Testis (tissue), 2 donors: ENCODE measurements at regions not wholly inside any gene's neighbourhood (a gene's known extent, or its start where the extent isn't known, plus 50 kb on each side); places are given as distances from the start of the nearest gene placed in this dataset.

ENCODE experiments used
- DNase-seq: peaks from one replicate; pipeline ENCODE4 v3.0.0-alpha.2; 2019
- H3K27ac ChIP-seq, 2 donors: fragments of 200-600 bp; sonication (generic); one replicate each; pipeline ENCODE4 v1.5.1; 2019
- H3K27me3 ChIP-seq: fragments of 200-600 bp; sonication (generic); one replicate; pipeline ENCODE4 v1.5.1; 2019
- H3K36me3 ChIP-seq: fragments of 200-600 bp; sonication (generic); one replicate; pipeline ENCODE4 v1.5.1; 2017; ENCODE audit warnings: low read depth; ENCODE audit errors: missing control alignments
- H3K4me1 ChIP-seq: fragments of 200-600 bp; sonication (generic); one replicate; pipeline ENCODE4 v1.5.1; 2019
- H3K4me3 ChIP-seq, 2 donors: fragments of 200-600 bp; sonication (generic); one replicate each; pipeline ENCODE4 v1.5.1; 2017 to 2019
- H3K9me3 ChIP-seq: fragments of 200-600 bp; sonication (generic); one replicate; pipeline ENCODE4 v1.5.1; 2017
- POLR2A ChIP-seq: fragments of 450-650 bp; IDR thresholded peaks from one replicate; pipeline ENCODE4 v1.6.1; 2017; ENCODE audit warnings: antibody characterized with exemption, mild to moderate bottlenecking, moderate library complexity
- WGBS, 2 donors: methylation state at CpG; one replicate each; pipeline ENCODE4 v1.1.5; 2018; 5-methylcytosine and 5-hydroxymethylcytosine counted together
- intact Hi-C: fragments of 100-400 bp; cut with DNase I; formaldehyde crosslinking; loops from one replicate; pipeline ENCODE4 v1.15.1; 2023; ENCODE audit warnings: low total_unique reads
- TF ChIP-seq, protein P1 (sequence below), 3 experiments: fragments of 450-650 bp in 2 of 3; fragments of 200-600 bp in 1 of 3; sonication (generic) in 1 of 3; IDR thresholded peaks; one replicate each; pipeline ENCODE4 v1.5.1; 2016 to 2019; ENCODE audit warnings: antibody characterized with exemption in 3 of 3, mild to moderate bottlenecking in 2 of 3, moderate library complexity in 1 of 3

DNA sequence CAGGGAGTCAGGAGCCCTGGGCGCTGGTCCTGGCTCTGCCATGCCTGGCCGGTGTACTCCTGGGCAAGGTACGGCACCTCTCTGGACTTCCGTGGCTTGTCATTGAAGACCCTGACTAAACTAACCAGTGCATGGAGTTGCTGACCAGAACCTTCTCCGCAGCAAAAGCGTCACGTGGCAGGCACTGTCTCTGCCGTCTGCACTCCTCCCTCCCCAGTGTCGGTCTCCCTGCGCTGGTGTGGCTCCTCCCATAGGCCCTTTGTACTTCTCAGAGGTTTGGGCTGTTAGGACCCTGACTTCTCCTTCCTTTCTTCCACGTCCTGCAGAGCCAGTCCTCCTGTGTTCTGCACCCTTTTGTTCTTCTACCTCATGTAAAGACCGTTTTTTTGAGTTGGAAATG, 100.6 kb upstream of the CREB5 start:
- no peaks in the 10 kb centered on the region for H3K9me3 ChIP-seq
- H3K27ac ChIP-seq: no peak overlapping the region
- no peak for DNase-seq
- TF ChIP-seq POLR2A: no peak
- TF ChIP-seq, protein P1, sequence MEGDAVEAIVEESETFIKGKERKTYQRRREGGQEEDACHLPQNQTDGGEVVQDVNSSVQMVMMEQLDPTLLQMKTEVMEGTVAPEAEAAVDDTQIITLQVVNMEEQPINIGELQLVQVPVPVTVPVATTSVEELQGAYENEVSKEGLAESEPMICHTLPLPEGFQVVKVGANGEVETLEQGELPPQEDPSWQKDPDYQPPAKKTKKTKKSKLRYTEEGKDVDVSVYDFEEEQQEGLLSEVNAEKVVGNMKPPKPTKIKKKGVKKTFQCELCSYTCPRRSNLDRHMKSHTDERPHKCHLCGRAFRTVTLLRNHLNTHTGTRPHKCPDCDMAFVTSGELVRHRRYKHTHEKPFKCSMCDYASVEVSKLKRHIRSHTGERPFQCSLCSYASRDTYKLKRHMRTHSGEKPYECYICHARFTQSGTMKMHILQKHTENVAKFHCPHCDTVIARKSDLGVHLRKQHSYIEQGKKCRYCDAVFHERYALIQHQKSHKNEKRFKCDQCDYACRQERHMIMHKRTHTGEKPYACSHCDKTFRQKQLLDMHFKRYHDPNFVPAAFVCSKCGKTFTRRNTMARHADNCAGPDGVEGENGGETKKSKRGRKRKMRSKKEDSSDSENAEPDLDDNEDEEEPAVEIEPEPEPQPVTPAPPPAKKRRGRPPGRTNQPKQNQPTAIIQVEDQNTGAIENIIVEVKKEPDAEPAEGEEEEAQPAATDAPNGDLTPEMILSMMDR (IDR thresholded peaks at IDR 0.05): no peak
- peaks cover 3% of the 10 kb centered on the region for H3K4me1 ChIP-seq
- H3K36me3 ChIP-seq: no peaks in the 10 kb centered on the region
- H3K27me3 ChIP-seq: no peaks in the 10 kb centered on the region
- WGBS, 2 donors: 47 to 78% methylated on average over 12 of the region's 12 CpGs
- intact Hi-C loops: no loop called here
- no peak overlapping the region for H3K4me3 ChIP-seq

DNA sequence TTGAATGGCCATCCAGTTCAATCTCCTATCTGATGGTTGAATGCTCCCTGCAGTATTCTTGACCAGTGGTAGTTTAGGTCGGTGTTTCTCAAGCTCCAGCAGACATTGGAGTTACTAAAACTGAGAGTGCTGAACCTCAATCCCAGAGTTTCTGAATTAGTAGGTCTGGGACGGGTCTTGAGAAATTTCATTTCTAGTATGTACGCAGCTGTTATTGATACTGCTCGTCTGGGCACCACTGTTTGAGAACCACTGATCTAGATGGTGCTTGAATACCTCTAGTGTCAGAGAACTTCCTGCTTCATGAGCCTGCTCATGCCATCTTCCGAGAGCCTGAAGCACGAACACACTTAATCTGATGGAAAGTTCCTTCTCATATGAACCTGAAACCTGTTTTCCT, 99.4 kb upstream of the CREB5 start:
- intact Hi-C loops: no loop called here
- H3K4me3 ChIP-seq: no peak overlapping the region
- H3K27ac ChIP-seq: no peak overlapping the region
- WGBS, 2 donors: 90 to 95% methylated on average over 6 of the region's 6 CpGs
- H3K4me1 ChIP-seq: peaks cover 3% of the 10 kb centered on the region
- no peaks in the 10 kb centered on the region for H3K36me3 ChIP-seq
- TF ChIP-seq, protein P1 (IDR thresholded peaks at IDR 0.05): no peak
- TF ChIP-seq POLR2A: no peak
- H3K9me3 ChIP-seq: no peaks in the 10 kb centered on the region
- no peak for DNase-seq
- H3K27me3 ChIP-seq: no peaks in the 10 kb centered on the region

- no peak for DNase-seq
- intact Hi-C loops: no loop called here
- TF ChIP-seq, protein P1 (IDR thresholded peaks at IDR 0.05): no peak
- TF ChIP-seq POLR2A: no peak
- Histone ChIP-seq H3K9me3 (no peaks in the 10 kb centered on the region), H3K27me3 (no peaks in the 10 kb centered on the region), H3K27ac (no peak overlapping the region), H3K4me3 (no peak overlapping the region), H3K36me3 (no peaks in the 10 kb centered on the region), H3K4me1 (peaks cover 3% of the 10 kb centered on the region)
- 75 to 80% methylated on average over 3 of the region's 3 CpGs for WGBS, 2 donors
Measured at GRCh38 chr7:28314841-28315240, 97.5 kb upstream of the CREB5 start.

DNA sequence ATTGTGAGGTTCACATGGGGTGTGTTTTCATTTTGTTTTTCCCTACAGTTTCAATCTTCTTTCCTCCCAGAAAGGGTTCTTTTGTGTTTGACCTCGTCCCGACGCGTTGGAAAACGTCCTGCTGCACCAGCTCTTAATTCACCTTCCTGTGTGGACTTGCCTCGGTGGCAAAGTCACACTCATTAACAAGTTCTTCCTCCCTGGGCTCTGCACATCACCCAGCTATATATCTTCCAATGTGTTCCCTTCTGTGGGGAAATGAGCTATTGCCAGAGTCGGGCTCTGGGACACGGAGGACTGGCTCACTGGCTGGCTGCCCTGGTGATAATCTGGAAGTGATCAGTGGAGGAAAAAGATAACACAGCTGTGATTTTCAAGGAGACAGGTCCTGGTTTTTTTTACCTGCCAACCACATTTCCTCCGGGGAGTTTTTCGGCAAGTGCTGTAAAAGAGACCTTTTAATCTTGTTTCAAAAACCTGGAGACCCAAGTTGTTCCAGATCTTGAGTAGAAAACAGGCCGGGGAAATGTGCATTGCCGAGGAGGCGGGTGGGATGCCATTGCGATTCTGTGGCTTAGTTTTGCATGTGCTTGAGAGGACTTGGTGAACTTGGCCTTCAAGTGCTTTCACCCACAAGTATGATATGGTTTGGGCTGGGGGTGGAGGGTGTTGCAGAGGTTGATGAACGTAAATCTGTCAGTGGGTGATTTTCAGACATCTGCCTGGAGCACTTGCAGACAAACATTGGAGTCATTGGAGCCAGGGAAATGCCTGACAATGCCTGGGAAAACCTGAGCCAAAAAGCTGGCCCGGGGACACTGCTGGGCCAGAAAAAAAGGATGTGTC, 96.5 kb upstream of the CREB5 start:
- Histone ChIP-seq H3K9me3 (no peaks in the 10 kb centered on the region), H3K27ac (no peak overlapping the region), H3K4me3 (no peak overlapping the region), H3K27me3 (no peaks in the 10 kb centered on the region), H3K4me1 (peaks cover 3% of the 10 kb centered on the region), H3K36me3 (no peaks in the 10 kb centered on the region)
- WGBS, 2 donors: 47 to 50% methylated on average over 16 of the region's 16 CpGs
- TF ChIP-seq, protein P1 (IDR thresholded peaks at IDR 0.05): no peak
- TF ChIP-seq POLR2A: no peak
- DNase-seq: no peak
- intact Hi-C loops: no loop called here

- no peak for DNase-seq
- Histone ChIP-seq H3K27ac (no peak overlapping the region), H3K27me3 (no peaks in the 10 kb centered on the region), H3K4me3 (no peak overlapping the region), H3K9me3 (no peaks in the 10 kb centered on the region), H3K4me1 (peaks cover 3% of the 10 kb centered on the region), H3K36me3 (no peaks in the 10 kb centered on the region)
- no peak for TF ChIP-seq POLR2A
- TF ChIP-seq, protein P1 (IDR thresholded peaks at IDR 0.05): no peak
- WGBS, 2 donors: 88 to 96% methylated on average over 3 of the region's 3 CpGs
- intact Hi-C loops: no loop called here
Measured at GRCh38 chr7:28316489-28316888, 95.8 kb upstream of the CREB5 start.
